ENCODE measurements at regions not wholly inside any gene's neighbourhood (a gene's known extent, or its start where the extent isn't known, plus 50 kb on each side); places are given as distances from the start of the nearest gene placed in this dataset.

DNA sequence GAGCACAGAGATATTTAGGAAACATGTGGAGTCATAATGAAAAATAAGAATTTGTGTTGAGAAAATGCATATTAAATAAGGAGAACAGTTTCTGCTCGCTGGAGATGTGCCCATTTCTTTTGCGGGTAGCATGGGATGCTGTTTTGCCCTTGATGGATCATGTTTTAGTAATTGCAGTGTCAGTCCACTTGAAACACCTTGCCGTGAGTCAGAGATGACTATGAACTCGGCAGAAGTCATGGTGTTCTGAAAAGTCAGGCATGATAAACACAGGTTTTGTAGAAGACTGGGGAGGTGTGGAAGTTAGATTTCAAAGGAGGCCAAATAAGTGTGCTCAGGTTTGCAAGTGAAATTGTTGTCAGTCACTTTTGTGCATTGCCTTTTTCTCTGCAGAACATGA, 315.0 kb upstream of the LRRC7 start:
- Histone ChIP-seq H3K9ac (ENCODE audit: low read depth in 1 of 2, low read length in 2 of 2) (no peak overlapping the region), H3K27me3 (ENCODE audit: control insufficient read depth in 4 of 4, insufficient read depth in 4 of 4, low read length in 3 of 4) (no peaks in the 10 kb centered on the region), H3K27ac (ENCODE audit: low read depth in 1 of 2, low read length in 2 of 2) (no peak overlapping the region), H3K36me3 (ENCODE audit: control insufficient read depth in 4 of 4, insufficient read depth in 3 of 4, low read depth in 1 of 4, low read length in 3 of 4) (no peaks in the 10 kb centered on the region), H3K9me3 (ENCODE audit: control insufficient read depth in 4 of 4, low read length in 3 of 4) (no peaks in the 10 kb centered on the region), H3K4me1 (ENCODE audit: control insufficient read depth in 4 of 4, insufficient read depth in 4 of 4, low read length in 3 of 4) (no peaks in the 10 kb centered on the region), H3K4me3 (ENCODE audit: low read depth in 1 of 3, low read length in 3 of 3) (no peak overlapping the region)
- no peak for DNase-seq (ENCODE audit: low spot score)
- 70% methylated on average over 4 of the region's 4 CpGs for whole genome bisulfite sequencing
- TF ChIP-seq NR2F2 (IDR thresholded peaks at IDR 0.05) (no peak), FOXA1 (IDR thresholded peaks at IDR 0.05) (no peak), FOXA2 (IDR thresholded peaks at IDR 0.05) (no peak), SP1 (IDR thresholded peaks at IDR 0.05) (no peak)
- TF ChIP-seq, protein P1, sequence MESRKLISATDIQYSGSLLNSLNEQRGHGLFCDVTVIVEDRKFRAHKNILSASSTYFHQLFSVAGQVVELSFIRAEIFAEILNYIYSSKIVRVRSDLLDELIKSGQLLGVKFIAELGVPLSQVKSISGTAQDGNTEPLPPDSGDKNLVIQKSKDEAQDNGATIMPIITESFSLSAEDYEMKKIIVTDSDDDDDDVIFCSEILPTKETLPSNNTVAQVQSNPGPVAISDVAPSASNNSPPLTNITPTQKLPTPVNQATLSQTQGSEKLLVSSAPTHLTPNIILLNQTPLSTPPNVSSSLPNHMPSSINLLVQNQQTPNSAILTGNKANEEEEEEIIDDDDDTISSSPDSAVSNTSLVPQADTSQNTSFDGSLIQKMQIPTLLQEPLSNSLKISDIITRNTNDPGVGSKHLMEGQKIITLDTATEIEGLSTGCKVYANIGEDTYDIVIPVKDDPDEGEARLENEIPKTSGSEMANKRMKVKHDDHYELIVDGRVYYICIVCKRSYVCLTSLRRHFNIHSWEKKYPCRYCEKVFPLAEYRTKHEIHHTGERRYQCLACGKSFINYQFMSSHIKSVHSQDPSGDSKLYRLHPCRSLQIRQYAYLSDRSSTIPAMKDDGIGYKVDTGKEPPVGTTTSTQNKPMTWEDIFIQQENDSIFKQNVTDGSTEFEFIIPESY (IDR thresholded peaks at IDR 0.05), result no peak
- TF ChIP-seq, protein P2, sequence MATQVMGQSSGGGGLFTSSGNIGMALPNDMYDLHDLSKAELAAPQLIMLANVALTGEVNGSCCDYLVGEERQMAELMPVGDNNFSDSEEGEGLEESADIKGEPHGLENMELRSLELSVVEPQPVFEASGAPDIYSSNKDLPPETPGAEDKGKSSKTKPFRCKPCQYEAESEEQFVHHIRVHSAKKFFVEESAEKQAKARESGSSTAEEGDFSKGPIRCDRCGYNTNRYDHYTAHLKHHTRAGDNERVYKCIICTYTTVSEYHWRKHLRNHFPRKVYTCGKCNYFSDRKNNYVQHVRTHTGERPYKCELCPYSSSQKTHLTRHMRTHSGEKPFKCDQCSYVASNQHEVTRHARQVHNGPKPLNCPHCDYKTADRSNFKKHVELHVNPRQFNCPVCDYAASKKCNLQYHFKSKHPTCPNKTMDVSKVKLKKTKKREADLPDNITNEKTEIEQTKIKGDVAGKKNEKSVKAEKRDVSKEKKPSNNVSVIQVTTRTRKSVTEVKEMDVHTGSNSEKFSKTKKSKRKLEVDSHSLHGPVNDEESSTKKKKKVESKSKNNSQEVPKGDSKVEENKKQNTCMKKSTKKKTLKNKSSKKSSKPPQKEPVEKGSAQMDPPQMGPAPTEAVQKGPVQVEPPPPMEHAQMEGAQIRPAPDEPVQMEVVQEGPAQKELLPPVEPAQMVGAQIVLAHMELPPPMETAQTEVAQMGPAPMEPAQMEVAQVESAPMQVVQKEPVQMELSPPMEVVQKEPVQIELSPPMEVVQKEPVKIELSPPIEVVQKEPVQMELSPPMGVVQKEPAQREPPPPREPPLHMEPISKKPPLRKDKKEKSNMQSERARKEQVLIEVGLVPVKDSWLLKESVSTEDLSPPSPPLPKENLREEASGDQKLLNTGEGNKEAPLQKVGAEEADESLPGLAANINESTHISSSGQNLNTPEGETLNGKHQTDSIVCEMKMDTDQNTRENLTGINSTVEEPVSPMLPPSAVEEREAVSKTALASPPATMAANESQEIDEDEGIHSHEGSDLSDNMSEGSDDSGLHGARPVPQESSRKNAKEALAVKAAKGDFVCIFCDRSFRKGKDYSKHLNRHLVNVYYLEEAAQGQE (IDR thresholded peaks at IDR 0.05), result no peak
- TF ChIP-seq, protein P3, sequence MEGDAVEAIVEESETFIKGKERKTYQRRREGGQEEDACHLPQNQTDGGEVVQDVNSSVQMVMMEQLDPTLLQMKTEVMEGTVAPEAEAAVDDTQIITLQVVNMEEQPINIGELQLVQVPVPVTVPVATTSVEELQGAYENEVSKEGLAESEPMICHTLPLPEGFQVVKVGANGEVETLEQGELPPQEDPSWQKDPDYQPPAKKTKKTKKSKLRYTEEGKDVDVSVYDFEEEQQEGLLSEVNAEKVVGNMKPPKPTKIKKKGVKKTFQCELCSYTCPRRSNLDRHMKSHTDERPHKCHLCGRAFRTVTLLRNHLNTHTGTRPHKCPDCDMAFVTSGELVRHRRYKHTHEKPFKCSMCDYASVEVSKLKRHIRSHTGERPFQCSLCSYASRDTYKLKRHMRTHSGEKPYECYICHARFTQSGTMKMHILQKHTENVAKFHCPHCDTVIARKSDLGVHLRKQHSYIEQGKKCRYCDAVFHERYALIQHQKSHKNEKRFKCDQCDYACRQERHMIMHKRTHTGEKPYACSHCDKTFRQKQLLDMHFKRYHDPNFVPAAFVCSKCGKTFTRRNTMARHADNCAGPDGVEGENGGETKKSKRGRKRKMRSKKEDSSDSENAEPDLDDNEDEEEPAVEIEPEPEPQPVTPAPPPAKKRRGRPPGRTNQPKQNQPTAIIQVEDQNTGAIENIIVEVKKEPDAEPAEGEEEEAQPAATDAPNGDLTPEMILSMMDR (IDR thresholded peaks at IDR 0.05; ENCODE audit: low read depth, low read length, missing input control), result no peak
- TF ChIP-seq, protein P4, sequence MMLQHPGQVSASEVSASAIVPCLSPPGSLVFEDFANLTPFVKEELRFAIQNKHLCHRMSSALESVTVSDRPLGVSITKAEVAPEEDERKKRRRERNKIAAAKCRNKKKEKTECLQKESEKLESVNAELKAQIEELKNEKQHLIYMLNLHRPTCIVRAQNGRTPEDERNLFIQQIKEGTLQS (IDR thresholded peaks at IDR 0.05), result no peak

DNA sequence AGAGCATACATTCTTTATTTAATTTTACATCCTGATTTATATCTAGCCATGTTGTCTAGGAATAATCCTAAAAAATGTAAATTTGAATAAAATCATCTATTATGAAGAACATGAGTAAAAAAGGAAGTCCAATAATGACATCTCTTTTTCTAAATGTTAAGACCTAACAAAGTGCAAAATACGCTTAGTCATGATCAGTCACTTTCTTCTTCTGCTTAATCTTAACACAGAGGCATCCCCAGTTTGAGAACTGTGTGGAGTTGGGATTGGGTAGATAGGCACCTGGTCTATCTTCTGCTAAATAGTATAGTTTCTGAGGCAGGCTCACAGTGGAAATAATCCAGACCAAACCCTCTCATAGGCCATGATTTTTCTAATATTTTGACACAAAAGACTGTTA, 311.7 kb upstream of the LRRC7 start:
- Histone ChIP-seq H3K27me3 (ENCODE audit: control insufficient read depth in 4 of 4, insufficient read depth in 4 of 4, low read length in 3 of 4) (no peaks in the 10 kb centered on the region), H3K27ac (ENCODE audit: low read depth in 1 of 2, low read length in 2 of 2) (no peak overlapping the region), H3K9me3 (ENCODE audit: control insufficient read depth in 4 of 4, low read length in 3 of 4) (peaks cover 0 to 1% (median 0%) of the 10 kb centered on the region in 4 donors), H3K4me3 (ENCODE audit: low read depth in 1 of 3, low read length in 3 of 3) (no peak overlapping the region), H3K4me1 (ENCODE audit: control insufficient read depth in 4 of 4, insufficient read depth in 4 of 4, low read length in 3 of 4) (no peaks in the 10 kb centered on the region), H3K9ac (ENCODE audit: low read depth in 1 of 2, low read length in 2 of 2) (no peak overlapping the region), H3K36me3 (ENCODE audit: control insufficient read depth in 4 of 4, insufficient read depth in 3 of 4, low read depth in 1 of 4, low read length in 3 of 4) (no peaks in the 10 kb centered on the region)
- DNase-seq (ENCODE audit: low spot score), result no peak
- TF ChIP-seq TAF1 (conservative IDR thresholded peaks at IDR 0.05), result no peak
- no peak for TF ChIP-seq YY1 (IDR thresholded peaks at IDR 0.05)
- TF ChIP-seq, protein P5, sequence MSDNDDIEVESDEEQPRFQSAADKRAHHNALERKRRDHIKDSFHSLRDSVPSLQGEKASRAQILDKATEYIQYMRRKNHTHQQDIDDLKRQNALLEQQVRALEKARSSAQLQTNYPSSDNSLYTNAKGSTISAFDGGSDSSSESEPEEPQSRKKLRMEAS (IDR thresholded peaks at IDR 0.05), result no peak
- no peak for TF ChIP-seq SP1 (IDR thresholded peaks at IDR 0.05)
- no peak for TF ChIP-seq HNF4G (IDR thresholded peaks at IDR 0.05)
- TF ChIP-seq RXRA (IDR thresholded peaks at IDR 0.05), result no peak
- WGBS, result 94% methylated on average over 1 of the region's 1 CpG
